ENCODE measurements at regions not wholly inside any gene's neighbourhood (a gene's known extent, or its start where the extent isn't known, plus 50 kb on each side); places are given as distances from the start of the nearest gene placed in this dataset.
A peak's percentile ranks its signal among the peaks of the same experiment; 100 is the strongest.

- Histone ChIP-seq H2BK5ac (ENCODE audit: insufficient read length, low read length) (no peak overlapping the region), H3K23ac (ENCODE audit: insufficient read length, low read depth, low read length) (no peak overlapping the region), H3K4me2 (ENCODE audit: insufficient read depth, insufficient read length, low read length) (no peak overlapping the region), H3K79me2 (ENCODE audit: insufficient read depth, low read length) (no peaks in the 10 kb centered on the region), H3K27me3 (ENCODE audit: insufficient read depth, low read length) (peaks cover 4% of the 10 kb centered on the region; the same call in 1 of the 2 replicates), H2BK15ac (ENCODE audit: low read depth, low read length) (no peak overlapping the region), H2BK12ac (ENCODE audit: insufficient read length, low read depth, low read length) (no peak overlapping the region), H3K4me1 (ENCODE audit: insufficient read depth, low read length) (peaks cover 7% of the 10 kb centered on the region; the same call in 1 of the 2 replicates), H4K5ac (ENCODE audit: insufficient read length, low read depth, low read length) (no peak overlapping the region), H4K20me1 (ENCODE audit: control insufficient read depth, insufficient read depth, insufficient read length) (no peaks in the 10 kb centered on the region), H3K79me1 (ENCODE audit: insufficient read depth, low read depth, low read length, poor library complexity, severe bottlenecking) (no peaks in the 10 kb centered on the region), H4K91ac (ENCODE audit: insufficient read length, low read depth, low read length) (no peak overlapping the region), H3K14ac (ENCODE audit: insufficient read depth, low read length) (no peak overlapping the region), H3K4ac (ENCODE audit: low read depth, low read length) (no peak overlapping the region), H2AK5ac (ENCODE audit: insufficient read length, low read length) (no peak overlapping the region), H3K23me2 (ENCODE audit: insufficient read length, low read depth, low read length, poor library complexity, severe bottlenecking) (no peaks in the 10 kb centered on the region), H4K8ac (replicated peaks; ENCODE audit: insufficient read length, low read depth, low read length) (no peak overlapping the region), H2BK120ac (ENCODE audit: low read depth, low read length, poor library complexity, severe bottlenecking) (no peak overlapping the region), H2BK20ac (ENCODE audit: low read depth, low read length, poor library complexity, severe bottlenecking) (no peak overlapping the region), H3K9me3 (ENCODE audit: control insufficient read depth, low read depth, low read length) (no peaks in the 10 kb centered on the region), H3K18ac (ENCODE audit: insufficient read length, low read depth, low read length) (no peak overlapping the region), H3K56ac (ENCODE audit: insufficient read length, low read depth, low read length) (no peak overlapping the region), H3T11ph (ENCODE audit: low read length) (no peak overlapping the region), H3K27ac (ENCODE audit: insufficient read length, low read depth, low read length) (no peak overlapping the region), H3K9ac (ENCODE audit: extremely low read depth, insufficient read length, low read length) (no peak overlapping the region), H2AFZ (ENCODE audit: low read length) (no peak overlapping the region)
- Mint-ChIP-seq H3K27ac (no peak overlapping the region), H3K27me3 (ENCODE audit: low read depth) (peaks cover 92% of the 10 kb centered on the region), H3K9me3 (peaks cover 6 to 9% of the 10 kb centered on the region in 2 experiments; a peak in 4 of 5 replicates), H3K4me3 (no peak overlapping the region), H3K36me3 (ENCODE audit: insufficient read depth in 1 of 3, low read depth in 3 of 3) (no peaks in the 10 kb centered on the region; a peak in 2 of 7 replicates), H3K4me1 (peaks cover 23 to 29% of the 10 kb centered on the region in 2 experiments)
- peak; percentile 88 for DNase-seq
- WGBS (ENCODE audit: extremely low coverage, insufficient read length, low lambda C conversion rate) = no CpG with 5 or more reads among the region's 10 CpGs
- no peak for TF ChIP-seq CTCF (conservative IDR thresholded peaks at IDR 0.05)
Measured at GRCh38 chr17:34797720-34798119, 163.5 kb downstream of the CCT6B start.

All from H9 (cell line).